MM.1S (cell line): ENCODE measurements at regions not wholly inside any gene's neighbourhood (a gene's known extent, or its start where the extent isn't known, plus 50 kb on each side); places are given as distances from the start of the nearest gene placed in this dataset.
"Not testable (repeated sequence)": the region's sequence is repeated elsewhere in the genome, so short reads cannot be mapped to it uniquely, and the experiment has no call there.

Experiments
- CTCF ChIP-seq: fragments of 300-600 bp; sonication (generic); IDR thresholded peaks from 2 replicates; pipeline ENCODE4 v1.5.1; 2016; ENCODE audit warnings: antibody characterized with exemption, low read length, mixed read lengths
- EZH2 ChIP-seq: fragments of 300-600 bp; sonication (generic); optimal IDR thresholded peaks from 2 replicates; pipeline ENCODE3; 2017; ENCODE audit warnings: low read depth, mild to moderate bottlenecking, antibody characterized with exemption, low read length, mixed read lengths
- EZH2phosphoT487 ChIP-seq: fragments of 300-600 bp; sonication (generic); IDR thresholded peaks from 2 replicates; pipeline ENCODE4 v1.6.1; 2018; ENCODE audit warnings: antibody characterized with exemption, low read length

GRCh38 chr16:35169324-35169723 is 1709.9 kb downstream of the TP53TG3F start:
- not testable (repeated sequence) for TF ChIP-seq CTCF, EZH2phosphoT487, EZH2
